Esophagus squamous epithelium (tissue), 5 donors: ENCODE measurements at regions not wholly inside any gene's neighbourhood (a gene's known extent, or its start where the extent isn't known, plus 50 kb on each side); places are given as distances from the start of the nearest gene placed in this dataset.

Source experiments
- DNase-seq: peaks from one replicate; lab custom pipeline; 2025; lab: John Stamatoyannopoulos, UW
- H3K27ac ChIP-seq, 4 donors: fragments of 200-600 bp; sonication (generic); one replicate each; pipeline ENCODE4 v1.5.1; 2016 to 2019; ENCODE audit warnings: mild to moderate bottlenecking in 1 of 4
- H3K27me3 ChIP-seq, 4 donors: fragments of 200-600 bp; sonication (generic); 1 replicate in 3 of 4; 2 replicates in 1 of 4; pipeline versions ENCODE4 v1.5.1 to v1.6.0; 2017 to 2021; ENCODE audit warnings: antibody characterized with exemption in 1 of 4
- H3K36me3 ChIP-seq, 3 donors: fragments of 200-600 bp; sonication (generic); one replicate each; pipeline ENCODE4 v1.5.1; 2016 to 2019
- H3K4me1 ChIP-seq, 3 donors: fragments of 200-600 bp; sonication (generic); one replicate each; pipeline ENCODE4 v1.5.1; 2017 to 2019
- H3K4me3 ChIP-seq, 4 donors: fragments of 200-600 bp; sonication (generic); 1 replicate in 3 of 4; 2 replicates in 1 of 4; pipeline ENCODE4 v1.5.1; 2016 to 2019; ENCODE audit warnings: mild to moderate bottlenecking in 2 of 4, moderate library complexity in 1 of 4
- H3K9me3 ChIP-seq, 3 donors: fragments of 200-600 bp; sonication (generic); one replicate each; pipeline ENCODE4 v1.5.1; 2016 to 2019
- POLR2A ChIP-seq, 4 donors: fragments of 450-650 bp; IDR thresholded peaks; one replicate each; pipeline ENCODE4 v1.6.1; 2017; ENCODE audit warnings: antibody characterized with exemption in 4 of 4, mild to moderate bottlenecking in 4 of 4, moderate library complexity in 3 of 4
- WGBS, 2 donors: methylation state at CpG; one replicate each; pipeline ENCODE4 v1.1.5; 2018; 5-methylcytosine and 5-hydroxymethylcytosine counted together
- intact Hi-C: fragments of 100-400 bp; cut with DNase I; formaldehyde crosslinking; loops from one replicate; pipeline ENCODE4 v1.15.0; 2022
- TF ChIP-seq, protein P1 (sequence below), 6 experiments: fragments of 450-650 bp in 4 of 6; fragments of 200-600 bp in 2 of 6; sonication (generic) in 2 of 6; IDR thresholded peaks; one replicate each; pipeline ENCODE4 v1.5.1; 2016 to 2019; ENCODE audit warnings: antibody characterized with exemption in 6 of 6, mild to moderate bottlenecking in 4 of 6, moderate library complexity in 4 of 6
- donor health status: DM: yes; HTN: yes; CAD: no.

DNA sequence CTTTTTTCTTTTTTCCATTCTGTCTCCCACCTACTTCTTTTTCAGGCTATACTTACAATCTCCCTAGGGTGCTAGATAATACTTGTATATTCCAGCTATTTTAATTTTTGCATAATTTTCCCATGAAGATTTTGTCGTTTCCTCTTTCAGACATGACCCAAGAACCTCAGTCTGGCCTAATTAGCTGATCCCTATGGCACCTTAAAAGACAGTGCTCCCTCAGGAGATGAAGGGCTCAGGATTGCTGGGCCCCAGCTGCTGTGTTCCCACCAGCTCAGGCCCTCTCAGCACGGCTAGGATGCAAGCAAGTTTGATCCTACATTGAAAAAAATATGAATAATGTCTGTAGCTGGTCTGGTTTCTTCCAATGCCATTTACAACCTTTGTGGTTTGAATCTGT, 55.0 kb upstream of the RGS5 start:
- TF ChIP-seq POLR2A (IDR thresholded peaks at IDR 0.05): no peak
- Histone ChIP-seq H3K27me3 (no peaks in the 10 kb centered on the region), H3K9me3 (no peaks in the 10 kb centered on the region), H3K4me3 (no peak overlapping the region), H3K4me1 (peaks cover 0 to 5% (median 0%) of the 10 kb centered on the region in 3 donors), H3K36me3 (no peaks in the 10 kb centered on the region), H3K27ac (no peak overlapping the region)
- intact Hi-C loops: no loop called here
- no peak for DNase-seq
- WGBS, 2 donors: 49 to 50% methylated on average over 2 of the region's 2 CpGs

DNA sequence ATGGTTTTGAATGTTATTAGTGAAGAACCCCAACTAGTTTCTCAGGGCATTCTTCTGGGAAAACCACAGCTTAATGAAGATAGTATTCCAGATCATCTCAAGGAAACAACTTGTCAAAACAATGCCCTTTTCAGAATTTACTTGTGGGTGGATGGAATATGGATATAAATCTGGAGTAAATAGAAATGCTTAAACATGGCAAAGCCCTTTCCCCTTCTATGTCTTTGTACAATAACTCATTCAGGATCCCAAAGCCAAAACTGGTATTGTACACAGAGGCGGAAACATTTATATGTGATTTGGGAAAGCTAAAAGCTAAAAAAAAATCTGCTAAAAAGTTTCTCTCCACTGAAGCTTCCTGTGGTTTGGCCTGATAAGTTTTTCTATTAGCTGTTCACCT, 55.5 kb upstream of the RGS5 start:
- Histone ChIP-seq H3K4me3 (no peak overlapping the region), H3K36me3 (no peaks in the 10 kb centered on the region), H3K27me3 (no peaks in the 10 kb centered on the region), H3K27ac (no peak overlapping the region), H3K9me3 (no peaks in the 10 kb centered on the region), H3K4me1 (peaks cover 0 to 5% (median 0%) of the 10 kb centered on the region in 3 donors)
- TF ChIP-seq, protein P1, sequence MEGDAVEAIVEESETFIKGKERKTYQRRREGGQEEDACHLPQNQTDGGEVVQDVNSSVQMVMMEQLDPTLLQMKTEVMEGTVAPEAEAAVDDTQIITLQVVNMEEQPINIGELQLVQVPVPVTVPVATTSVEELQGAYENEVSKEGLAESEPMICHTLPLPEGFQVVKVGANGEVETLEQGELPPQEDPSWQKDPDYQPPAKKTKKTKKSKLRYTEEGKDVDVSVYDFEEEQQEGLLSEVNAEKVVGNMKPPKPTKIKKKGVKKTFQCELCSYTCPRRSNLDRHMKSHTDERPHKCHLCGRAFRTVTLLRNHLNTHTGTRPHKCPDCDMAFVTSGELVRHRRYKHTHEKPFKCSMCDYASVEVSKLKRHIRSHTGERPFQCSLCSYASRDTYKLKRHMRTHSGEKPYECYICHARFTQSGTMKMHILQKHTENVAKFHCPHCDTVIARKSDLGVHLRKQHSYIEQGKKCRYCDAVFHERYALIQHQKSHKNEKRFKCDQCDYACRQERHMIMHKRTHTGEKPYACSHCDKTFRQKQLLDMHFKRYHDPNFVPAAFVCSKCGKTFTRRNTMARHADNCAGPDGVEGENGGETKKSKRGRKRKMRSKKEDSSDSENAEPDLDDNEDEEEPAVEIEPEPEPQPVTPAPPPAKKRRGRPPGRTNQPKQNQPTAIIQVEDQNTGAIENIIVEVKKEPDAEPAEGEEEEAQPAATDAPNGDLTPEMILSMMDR (IDR thresholded peaks at IDR 0.05): no peak
- no peak for TF ChIP-seq POLR2A (IDR thresholded peaks at IDR 0.05)
- WGBS, 2 donors: 37 to 38% methylated on average over 1 of the region's 1 CpG
- no peak for DNase-seq
- intact Hi-C loops: no loop called here

DNA sequence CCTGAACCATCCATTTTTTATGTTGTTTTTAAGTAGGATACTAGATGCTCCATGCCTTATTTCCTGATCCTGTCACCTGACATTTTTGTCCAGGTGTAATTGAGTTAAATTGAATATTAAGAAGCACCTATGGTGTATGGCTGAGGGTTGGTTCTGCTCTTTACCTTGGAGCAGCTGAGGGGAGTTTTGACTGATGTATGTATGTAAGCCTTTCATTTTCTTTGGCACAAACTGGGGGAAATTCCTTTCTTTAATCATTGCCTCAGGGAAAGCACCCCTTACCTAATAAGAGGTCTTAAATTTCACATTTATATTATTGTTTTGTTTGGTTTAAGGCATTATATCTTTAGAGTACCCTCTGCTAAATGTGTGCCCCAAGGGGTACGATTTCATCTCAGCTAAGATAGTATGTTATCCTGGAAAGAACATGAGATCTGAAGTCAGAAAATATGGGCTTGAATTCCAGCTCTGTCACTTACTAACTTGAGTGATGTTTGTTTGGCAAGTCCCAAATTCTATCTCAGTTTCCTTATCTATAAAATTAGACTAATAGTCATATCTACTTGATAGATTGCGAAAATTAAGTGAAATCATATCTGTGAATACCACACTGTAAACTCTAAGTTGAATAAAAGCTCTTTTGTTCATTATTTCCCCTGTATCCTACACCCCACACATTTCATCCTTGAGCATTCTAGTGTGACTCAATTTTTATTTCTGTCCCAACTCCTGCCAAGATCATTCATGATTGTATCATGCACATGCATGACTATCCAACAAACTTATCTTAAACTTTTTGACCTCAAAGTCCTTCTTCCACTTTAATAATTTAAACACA, 57.7 kb upstream of the NUF2 start:
- H3K27ac ChIP-seq: no peak overlapping the region
- no peaks in the 10 kb centered on the region for H3K27me3 ChIP-seq
- no peak overlapping the region for H3K4me3 ChIP-seq
- H3K4me1 ChIP-seq: no peaks in the 10 kb centered on the region
- no peak for TF ChIP-seq POLR2A (IDR thresholded peaks at IDR 0.05)
- TF ChIP-seq, protein P1 (IDR thresholded peaks at IDR 0.05): no peak
- H3K9me3 ChIP-seq: no peaks in the 10 kb centered on the region
- intact Hi-C loops: no loop called here
- 74 to 85% methylated on average over 2 of the region's 2 CpGs for WGBS, 2 donors
- no peaks in the 10 kb centered on the region for H3K36me3 ChIP-seq
- DNase-seq: no peak

DNA sequence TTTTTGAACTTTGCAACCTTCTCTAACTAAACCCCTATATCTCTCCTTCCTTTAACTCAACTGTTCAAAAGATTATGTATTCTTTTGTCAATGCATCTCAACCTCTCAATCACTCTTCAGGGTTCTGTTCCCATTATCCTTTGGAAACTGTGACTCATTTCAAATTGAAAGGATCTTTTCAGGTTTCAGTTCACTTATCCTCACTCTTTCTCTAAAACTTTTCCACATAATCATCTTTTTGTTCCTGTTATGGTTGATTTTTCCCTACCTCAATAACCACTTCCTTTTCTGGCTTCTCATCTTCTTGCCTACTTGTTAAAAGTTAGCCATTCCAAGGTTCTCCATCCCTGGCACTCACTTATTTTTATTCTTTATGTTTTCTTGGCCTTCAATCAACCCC, 56.2 kb upstream of the NUF2 start:
- intact Hi-C loops: no loop called here
- Histone ChIP-seq H3K4me3 (no peak overlapping the region), H3K36me3 (no peaks in the 10 kb centered on the region), H3K27me3 (no peaks in the 10 kb centered on the region), H3K4me1 (no peaks in the 10 kb centered on the region), H3K27ac (no peak overlapping the region), H3K9me3 (no peaks in the 10 kb centered on the region)
- TF ChIP-seq, protein P1 (IDR thresholded peaks at IDR 0.05): no peak
- no peak for TF ChIP-seq POLR2A (IDR thresholded peaks at IDR 0.05)
- DNase-seq: no peak

DNA sequence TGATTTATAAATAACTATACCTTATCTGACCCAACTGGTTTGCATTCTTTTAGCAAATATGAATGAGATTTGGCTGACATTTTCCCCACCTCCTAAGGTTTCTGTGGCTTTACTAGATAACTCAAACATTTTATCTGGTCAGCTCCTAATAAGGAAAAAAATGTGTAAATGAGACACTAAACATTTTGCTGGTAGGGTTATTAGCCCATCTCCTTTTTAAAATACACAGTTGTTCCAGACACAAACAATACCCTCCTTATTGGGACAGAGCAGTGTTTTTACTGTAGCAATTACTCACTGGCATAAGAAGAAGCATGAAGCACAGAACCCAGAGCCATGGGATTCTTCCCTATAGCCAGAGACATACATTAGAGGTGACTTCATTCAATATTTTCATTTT, 53.8 kb upstream of the NUF2 start:
- intact Hi-C loops: no loop called here
- no peak for TF ChIP-seq POLR2A (IDR thresholded peaks at IDR 0.05)
- TF ChIP-seq, protein P1 (IDR thresholded peaks at IDR 0.05): no peak
- Histone ChIP-seq H3K9me3 (no peaks in the 10 kb centered on the region), H3K27me3 (no peaks in the 10 kb centered on the region), H3K27ac (no peak overlapping the region), H3K36me3 (no peaks in the 10 kb centered on the region), H3K4me1 (no peaks in the 10 kb centered on the region), H3K4me3 (no peak overlapping the region)
- no peak for DNase-seq
